ENCODE measurements at regions not wholly inside any gene's neighbourhood (a gene's known extent, or its start where the extent isn't known, plus 50 kb on each side); places are given as distances from the start of the nearest gene placed in this dataset.

DNA sequence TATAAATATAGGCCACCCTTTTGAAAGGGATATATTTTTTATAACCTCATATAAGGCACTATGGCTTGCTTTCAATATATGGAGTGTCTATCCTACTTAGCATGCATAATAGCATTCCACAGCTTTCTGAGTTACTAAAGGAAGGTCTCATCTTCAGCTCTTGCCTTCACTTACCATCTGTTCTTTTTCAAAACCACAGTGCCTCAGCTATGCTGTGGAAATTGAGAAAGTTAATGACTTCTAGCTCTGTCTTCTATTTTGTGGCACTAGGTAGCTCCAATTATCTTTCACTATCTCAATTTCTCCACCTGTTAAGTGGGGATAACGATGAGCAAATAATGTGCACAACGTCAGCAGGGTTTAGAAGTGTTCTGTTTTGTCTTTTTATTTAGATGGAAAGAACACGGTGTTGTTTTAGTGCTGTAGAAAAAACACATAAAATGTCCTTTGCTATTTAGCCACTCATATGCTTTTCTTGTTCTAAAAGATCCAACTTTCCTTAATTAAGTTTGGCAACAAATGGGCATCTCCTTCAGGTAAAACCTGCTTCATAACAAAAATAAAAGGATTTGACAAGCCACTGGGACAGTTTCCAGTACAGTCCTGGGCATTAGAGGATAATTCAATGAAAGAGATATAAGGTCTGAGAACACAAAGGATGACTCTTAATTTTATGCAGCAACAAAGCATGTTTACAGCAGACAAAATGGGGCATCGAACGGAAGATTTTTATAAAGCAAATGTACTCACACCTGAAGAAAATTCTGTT is 462.0 kb upstream of the SYT1 start:
- no peak overlapping the region for H3K4me3 ChIP-seq
- no peaks in the 10 kb centered on the region for H3K36me3 ChIP-seq
- no peak overlapping the region for H3K27ac ChIP-seq
- no peaks in the 10 kb centered on the region for H3K27me3 ChIP-seq (replicated peaks)
- no peak for DNase-seq (ENCODE audit: low read depth in 1 of 2, low spot score in 2 of 2)
- no peaks in the 10 kb centered on the region for H3K9me3 ChIP-seq (replicated peaks)
- peaks cover 18% of the 10 kb centered on the region for H3K4me1 ChIP-seq (replicated peaks)

DNA sequence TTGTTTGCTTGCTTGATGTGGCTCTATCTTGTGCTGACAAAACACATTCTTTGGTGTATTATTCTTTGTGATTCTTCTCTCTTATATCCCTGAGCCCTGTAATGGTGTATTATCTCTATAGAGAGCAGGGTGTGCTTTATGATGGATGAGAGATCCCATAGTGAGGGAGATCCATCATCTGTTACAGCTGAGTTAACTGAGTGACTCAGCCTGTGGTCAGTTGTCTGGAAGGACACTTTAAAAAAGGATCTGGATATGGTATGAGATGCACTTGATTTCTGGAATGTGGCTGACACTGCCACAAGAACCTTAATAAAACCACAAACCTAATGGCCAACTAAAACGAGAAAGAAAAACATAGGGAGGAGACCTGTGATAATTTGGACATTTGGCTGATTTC is 461.4 kb upstream of the SYT1 start:
- H3K27me3 ChIP-seq (replicated peaks) = no peaks in the 10 kb centered on the region
- no peaks in the 10 kb centered on the region for H3K9me3 ChIP-seq (replicated peaks)
- no peaks in the 10 kb centered on the region for H3K36me3 ChIP-seq
- H3K4me1 ChIP-seq (replicated peaks) = peaks cover 21% of the 10 kb centered on the region
- no peak overlapping the region for H3K27ac ChIP-seq
- H3K4me3 ChIP-seq = no peak overlapping the region
- DNase-seq (ENCODE audit: low read depth in 1 of 2, low spot score in 2 of 2) = peak; percentile 54 to 59

DNA sequence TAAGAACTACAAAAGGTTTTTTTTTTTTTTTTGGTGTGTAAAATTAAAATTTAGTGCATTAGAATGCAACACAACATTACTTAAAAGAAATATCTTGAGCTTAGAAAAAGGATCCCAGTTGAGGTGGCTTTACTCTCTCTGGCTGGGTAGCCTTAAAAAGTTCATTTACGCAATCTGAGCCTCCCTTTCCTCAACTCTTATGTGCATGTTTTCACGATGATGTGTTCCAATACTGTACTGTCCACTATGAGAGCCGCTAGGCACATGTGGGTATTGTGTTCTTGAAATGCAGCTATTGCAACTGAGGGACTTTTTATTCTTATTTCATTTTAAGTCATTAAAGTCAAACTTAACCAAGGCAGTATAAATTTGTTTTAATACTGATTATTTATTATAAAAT is 460.9 kb upstream of the SYT1 start:
- no peak for DNase-seq (ENCODE audit: low read depth in 1 of 2, low spot score in 2 of 2)
- Histone ChIP-seq H3K27ac (no peak overlapping the region), H3K4me1 (replicated peaks) (peaks cover 21% of the 10 kb centered on the region), H3K9me3 (replicated peaks) (no peaks in the 10 kb centered on the region), H3K4me3 (no peak overlapping the region), H3K27me3 (replicated peaks) (no peaks in the 10 kb centered on the region), H3K36me3 (no peaks in the 10 kb centered on the region)

DNA sequence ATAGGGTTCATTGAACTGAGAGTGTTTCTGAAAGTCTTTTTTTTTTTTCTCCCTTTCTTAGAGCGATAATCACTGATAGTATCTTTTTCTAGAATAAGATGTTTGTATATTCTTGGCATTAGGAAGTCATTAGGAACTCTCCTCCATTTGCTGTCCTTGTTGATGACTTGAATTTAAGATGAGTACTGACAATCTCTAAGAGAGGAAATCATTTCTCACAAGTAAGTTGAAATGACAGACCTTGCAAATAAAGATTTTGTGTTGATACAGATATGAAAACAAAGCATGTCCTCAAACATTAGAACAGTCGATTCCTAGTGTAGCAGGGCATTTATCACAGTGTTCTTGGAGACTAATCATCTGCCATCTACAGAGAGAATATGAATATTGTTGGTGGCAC is 458.4 kb upstream of the SYT1 start:
- Histone ChIP-seq H3K27me3 (replicated peaks) (no peaks in the 10 kb centered on the region), H3K27ac (no peak overlapping the region), H3K9me3 (replicated peaks) (no peaks in the 10 kb centered on the region), H3K4me3 (no peak overlapping the region), H3K4me1 (replicated peaks) (peaks cover 21% of the 10 kb centered on the region), H3K36me3 (no peaks in the 10 kb centered on the region)
- no peak for DNase-seq (ENCODE audit: low read depth in 1 of 2, low spot score in 2 of 2)

DNA sequence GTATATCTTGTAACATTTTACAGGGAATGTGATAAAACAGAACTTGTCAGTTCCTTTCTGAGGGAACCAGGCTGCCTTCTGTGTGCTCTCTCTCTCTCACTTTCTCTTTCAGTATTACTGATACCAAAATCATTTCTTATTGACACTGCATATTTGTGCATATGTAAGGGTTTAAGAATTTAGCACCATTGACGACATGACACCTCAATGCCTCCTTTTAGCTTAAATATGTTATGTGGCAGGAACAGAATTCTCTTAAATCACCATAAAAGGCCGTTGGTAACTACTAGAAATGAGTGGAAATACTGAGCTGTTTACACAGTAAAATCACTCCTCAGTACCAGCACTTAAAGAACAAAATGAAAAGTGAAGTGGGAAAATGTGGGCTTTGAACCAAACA is 457.7 kb upstream of the SYT1 start:
- Histone ChIP-seq H3K27ac (no peak overlapping the region), H3K4me1 (replicated peaks) (peaks cover 21% of the 10 kb centered on the region), H3K4me3 (no peak overlapping the region), H3K9me3 (replicated peaks) (no peaks in the 10 kb centered on the region), H3K27me3 (replicated peaks) (no peaks in the 10 kb centered on the region), H3K36me3 (no peaks in the 10 kb centered on the region)
- peak in 1 of 2 experiments; percentile 60 for DNase-seq (ENCODE audit: low read depth in 1 of 2, low spot score in 2 of 2)

DNA sequence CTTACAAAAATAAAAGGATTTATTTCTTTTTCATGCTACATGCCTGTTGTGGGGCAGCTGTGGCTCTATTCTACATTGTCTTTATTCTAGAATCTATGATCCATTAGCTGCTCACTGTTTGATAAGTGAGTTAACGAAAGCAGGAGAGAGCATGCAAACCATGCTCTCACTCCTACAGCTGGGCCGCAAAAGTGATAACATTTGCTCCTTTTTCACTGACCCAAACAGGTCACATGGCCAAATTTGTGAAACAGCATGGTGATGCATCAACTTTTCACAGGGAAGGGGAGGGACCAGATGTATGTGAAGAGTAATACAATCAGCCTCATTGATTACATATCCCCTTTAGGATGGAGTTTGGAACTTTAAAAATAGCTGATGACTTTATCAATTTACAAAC is 456.9 kb upstream of the SYT1 start:
- no peak for DNase-seq (ENCODE audit: low read depth in 1 of 2, low spot score in 2 of 2)
- Histone ChIP-seq H3K4me1 (replicated peaks) (peaks cover 15% of the 10 kb centered on the region), H3K27ac (no peak overlapping the region), H3K4me3 (no peak overlapping the region), H3K27me3 (replicated peaks) (no peaks in the 10 kb centered on the region), H3K36me3 (no peaks in the 10 kb centered on the region), H3K9me3 (replicated peaks) (no peaks in the 10 kb centered on the region)

DNA sequence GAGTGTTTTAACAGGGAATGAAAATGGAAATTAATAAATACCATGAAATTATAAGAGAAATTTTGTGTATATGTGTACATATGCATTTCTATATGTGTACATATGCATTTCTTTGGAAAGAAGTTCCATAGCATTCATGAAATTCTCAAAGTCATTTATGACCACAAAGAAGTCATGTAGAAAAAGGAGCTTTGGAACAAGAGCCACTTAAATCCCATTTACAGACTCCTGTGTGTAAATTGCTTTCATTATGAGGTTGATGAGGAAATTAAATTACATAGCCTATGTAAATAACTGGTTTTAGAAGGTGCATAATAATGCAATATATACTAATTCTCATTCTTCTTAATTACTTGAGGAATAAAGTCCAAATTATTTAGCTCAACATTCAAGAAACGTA is 450.5 kb upstream of the SYT1 start:
- DNase-seq (ENCODE audit: low read depth in 1 of 2, low spot score in 2 of 2) = no peak
- H3K36me3 ChIP-seq = no peaks in the 10 kb centered on the region
- no peak overlapping the region for H3K4me3 ChIP-seq
- H3K27ac ChIP-seq = no peak overlapping the region
- no peaks in the 10 kb centered on the region for H3K4me1 ChIP-seq (replicated peaks)
- no peaks in the 10 kb centered on the region for H3K9me3 ChIP-seq (replicated peaks)
- 0 out of 2 replicates have a peak, but pooled peaks cover 10% of the 10 kb centered on the region for H3K27me3 ChIP-seq (replicated peaks)

DNA sequence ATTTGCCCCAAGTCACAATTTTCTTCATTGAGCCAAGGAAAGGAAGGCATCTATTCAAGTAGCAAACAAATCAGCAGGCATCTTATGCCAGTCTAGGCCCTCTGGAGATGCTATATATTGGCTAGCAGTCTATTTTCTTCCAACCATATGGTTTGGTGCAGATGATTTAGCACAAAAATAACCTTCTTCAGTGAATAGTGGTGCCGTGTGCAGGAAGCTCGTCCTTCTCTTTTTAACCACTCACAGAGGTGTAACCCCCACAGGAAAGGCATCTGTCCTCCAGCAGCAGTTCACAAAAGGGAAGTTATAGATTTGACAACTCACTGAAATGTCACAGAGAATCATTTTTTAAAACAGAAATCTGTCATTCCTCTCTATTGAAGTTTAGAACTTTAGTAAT is 445.7 kb upstream of the SYT1 start:
- Histone ChIP-seq H3K36me3 (no peaks in the 10 kb centered on the region), H3K4me1 (replicated peaks) (no peaks in the 10 kb centered on the region), H3K27me3 (replicated peaks) (0 out of 2 replicates have a peak, but pooled peaks cover 10% of the 10 kb centered on the region), H3K4me3 (no peak overlapping the region), H3K9me3 (replicated peaks) (no peaks in the 10 kb centered on the region), H3K27ac (no peak overlapping the region)
- DNase-seq (ENCODE audit: low read depth in 1 of 2, low spot score in 2 of 2) = no peak

DNA sequence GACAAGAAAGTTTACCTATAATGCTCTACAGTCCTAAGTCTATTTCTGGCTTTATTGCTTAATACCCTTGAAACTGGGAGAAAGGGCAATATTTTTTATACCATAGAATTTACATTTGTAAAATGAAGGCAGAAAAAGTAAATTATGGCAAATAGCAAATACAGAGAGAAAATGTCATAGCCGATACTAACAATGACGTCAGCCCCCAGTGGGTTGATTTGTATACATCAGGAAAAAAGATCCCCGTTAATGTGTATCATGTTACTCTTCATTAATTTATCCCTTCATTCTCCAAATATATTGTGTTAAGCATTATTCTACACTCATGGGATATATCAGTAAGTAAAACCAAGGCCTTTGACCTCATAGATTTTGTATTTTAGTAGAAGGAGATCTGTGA is 445.1 kb upstream of the SYT1 start:
- 0 out of 2 replicates have a peak, but pooled peaks cover 10% of the 10 kb centered on the region for H3K27me3 ChIP-seq (replicated peaks)
- H3K9me3 ChIP-seq (replicated peaks) = no peaks in the 10 kb centered on the region
- no peak overlapping the region for H3K27ac ChIP-seq
- no peaks in the 10 kb centered on the region for H3K4me1 ChIP-seq (replicated peaks)
- H3K36me3 ChIP-seq = no peaks in the 10 kb centered on the region
- no peak overlapping the region for H3K4me3 ChIP-seq
- no peak for DNase-seq (ENCODE audit: low read depth in 1 of 2, low spot score in 2 of 2)

DNA sequence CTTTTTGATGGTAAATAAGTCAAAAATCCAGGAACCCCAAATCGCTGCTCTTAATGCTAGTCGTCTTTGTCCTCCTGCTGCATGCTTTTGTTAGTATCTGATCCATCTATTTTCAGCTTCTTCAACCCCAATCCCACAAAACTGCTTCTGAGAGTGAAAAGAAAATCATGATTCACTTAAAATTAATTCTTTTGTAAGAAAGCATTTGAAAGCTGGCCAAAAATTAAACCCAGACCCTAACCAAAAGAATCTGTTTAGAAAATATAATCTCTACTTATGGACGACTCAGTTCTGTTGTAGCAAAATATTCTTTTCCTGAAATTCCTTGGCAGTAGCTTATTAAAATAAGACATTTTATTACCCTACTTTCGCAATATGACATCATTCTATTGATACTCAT is 443.6 kb upstream of the SYT1 start:
- H3K27me3 ChIP-seq (replicated peaks) = 0 out of 2 replicates have a peak, but pooled peaks cover 8% of the 10 kb centered on the region
- H3K27ac ChIP-seq = no peak overlapping the region
- no peaks in the 10 kb centered on the region for H3K4me1 ChIP-seq (replicated peaks)
- H3K4me3 ChIP-seq = no peak overlapping the region
- DNase-seq (ENCODE audit: low read depth in 1 of 2, low spot score in 2 of 2) = no peak
- no peaks in the 10 kb centered on the region for H3K9me3 ChIP-seq (replicated peaks)
- H3K36me3 ChIP-seq = no peaks in the 10 kb centered on the region

DNA sequence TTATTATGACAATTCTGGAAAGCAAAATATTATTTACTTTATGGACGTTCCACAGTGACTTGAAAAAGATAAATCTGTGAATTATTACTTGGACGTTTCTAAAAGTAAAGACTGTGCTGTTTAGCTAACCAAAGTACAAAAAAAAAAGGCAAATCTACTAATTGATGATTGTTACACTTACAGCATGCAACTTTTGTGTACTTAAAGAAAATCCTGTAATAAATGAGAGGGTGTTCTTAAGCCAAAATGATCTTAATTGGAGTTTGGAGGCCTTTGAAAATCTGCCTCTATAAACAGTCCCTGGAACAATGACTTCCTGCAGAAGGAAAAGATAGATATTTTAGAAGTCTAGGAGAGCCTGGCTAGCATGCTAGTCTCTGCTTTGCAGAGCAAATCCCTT is 434.0 kb upstream of the SYT1 start:
- Histone ChIP-seq H3K36me3 (no peaks in the 10 kb centered on the region), H3K27ac (no peak overlapping the region), H3K4me3 (no peak overlapping the region), H3K27me3 (replicated peaks) (no peaks in the 10 kb centered on the region), H3K4me1 (replicated peaks) (no peaks in the 10 kb centered on the region), H3K9me3 (replicated peaks) (no peaks in the 10 kb centered on the region)
- no peak for DNase-seq (ENCODE audit: low read depth in 1 of 2, low spot score in 2 of 2)

DNA sequence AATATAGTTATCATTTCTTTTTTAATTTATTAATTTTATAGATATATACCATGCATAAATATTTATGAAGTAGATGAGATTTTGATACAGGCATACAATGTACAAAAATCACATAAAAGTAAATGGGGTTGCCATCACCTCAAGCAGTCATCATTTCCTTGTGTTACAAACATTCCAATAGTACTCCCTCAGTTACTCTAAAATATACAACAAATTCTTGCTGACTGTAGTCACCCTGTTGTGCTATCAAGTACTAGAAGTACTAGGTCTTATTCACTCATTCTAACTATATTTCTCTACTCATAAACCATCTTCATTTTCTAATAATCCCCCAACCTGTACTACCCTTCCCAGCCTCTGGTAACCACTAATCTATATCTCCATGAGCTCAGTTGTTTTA is 432.6 kb upstream of the SYT1 start:
- no peaks in the 10 kb centered on the region for H3K4me1 ChIP-seq (replicated peaks)
- H3K9me3 ChIP-seq (replicated peaks) = no peaks in the 10 kb centered on the region
- no peak overlapping the region for H3K27ac ChIP-seq
- H3K27me3 ChIP-seq (replicated peaks) = no peaks in the 10 kb centered on the region
- H3K4me3 ChIP-seq = no peak overlapping the region
- no peaks in the 10 kb centered on the region for H3K36me3 ChIP-seq
- DNase-seq (ENCODE audit: low read depth in 1 of 2, low spot score in 2 of 2) = no peak

DNA sequence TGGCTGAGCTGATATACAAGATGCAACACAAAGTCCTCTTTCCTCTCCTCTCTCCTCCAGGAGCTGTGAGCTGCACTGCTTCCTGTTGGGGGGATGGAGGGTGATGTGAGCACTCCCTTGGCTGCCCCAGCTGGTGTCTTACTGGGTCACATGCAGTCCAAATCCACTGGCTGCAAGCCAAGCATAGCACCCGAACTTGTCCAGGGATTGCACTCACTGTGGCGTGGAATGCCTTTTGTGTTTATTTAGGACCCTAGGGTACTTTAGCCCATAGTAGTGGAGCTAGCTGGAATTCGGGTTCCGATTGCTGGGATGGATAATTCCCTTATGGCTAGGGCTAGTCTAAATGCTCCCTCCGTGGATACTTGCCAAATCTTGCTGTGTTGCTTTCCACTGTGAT is 424.9 kb upstream of the SYT1 start:
- DNase-seq (ENCODE audit: low read depth in 1 of 2, low spot score in 2 of 2) = no peak
- H3K27ac ChIP-seq = no peak overlapping the region
- no peaks in the 10 kb centered on the region for H3K9me3 ChIP-seq (replicated peaks)
- no peaks in the 10 kb centered on the region for H3K36me3 ChIP-seq
- no peaks in the 10 kb centered on the region for H3K27me3 ChIP-seq (replicated peaks)
- H3K4me3 ChIP-seq = no peak overlapping the region
- H3K4me1 ChIP-seq (replicated peaks) = no peaks in the 10 kb centered on the region

DNA sequence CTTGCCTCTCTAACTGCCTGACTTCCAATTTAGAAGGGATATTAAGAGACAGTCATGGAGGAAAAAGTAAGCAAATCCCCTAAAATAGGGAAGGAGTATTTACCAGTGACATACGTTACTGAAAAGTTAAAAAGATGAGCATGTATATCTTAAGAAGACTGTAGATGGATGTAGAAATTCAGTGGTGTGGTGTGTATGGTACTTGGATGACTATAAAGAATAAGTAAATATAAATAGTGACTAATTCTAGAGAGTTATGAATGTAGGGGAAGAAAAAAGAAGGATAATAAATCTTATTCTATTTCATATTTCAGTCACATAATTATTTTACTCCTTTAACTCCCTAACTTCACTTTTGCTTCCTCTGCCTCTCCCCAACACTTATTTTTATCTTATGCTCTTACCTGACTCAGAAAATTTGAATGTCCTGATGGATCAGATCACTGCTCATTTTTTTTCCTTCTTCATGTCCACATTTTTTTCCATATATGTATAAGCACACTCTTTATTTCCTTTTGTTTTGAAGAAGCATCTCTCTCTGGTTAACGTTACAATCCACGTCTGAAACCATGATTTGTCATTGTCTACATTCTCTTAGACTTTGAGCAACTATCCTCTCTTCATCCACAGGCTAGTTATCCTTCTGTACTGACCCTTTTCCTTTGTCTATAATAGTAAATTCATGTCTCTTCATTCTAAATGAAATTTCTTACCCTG is 422.7 kb upstream of the SYT1 start:
- Histone ChIP-seq H3K36me3 (no peaks in the 10 kb centered on the region), H3K9me3 (replicated peaks) (no peaks in the 10 kb centered on the region), H3K4me3 (no peak overlapping the region), H3K27me3 (replicated peaks) (0 out of 2 replicates have a peak, but pooled peaks cover 4% of the 10 kb centered on the region), H3K4me1 (replicated peaks) (no peaks in the 10 kb centered on the region), H3K27ac (no peak overlapping the region)
- no peak for DNase-seq (ENCODE audit: low read depth in 1 of 2, low spot score in 2 of 2)

Data from SJSA1 (cell line).